Neural cell (in vitro differentiated cells): ENCODE measurements at regions not wholly inside any gene's neighbourhood (a gene's known extent, or its start where the extent isn't known, plus 50 kb on each side); places are given as distances from the start of the nearest gene placed in this dataset.

Experiments
- H2AFZ ChIP-seq: fragments of 200-600, 300-800 bp; sonication (generic), shearing (Covaris generic); 2 replicates; pipeline ENCODE4 v1.6.0; 2014; ENCODE audit warnings: low read depth, mild to moderate bottlenecking, antibody characterized with exemption, low read length, moderate library complexity
- H3F3A ChIP-seq: fragments of 200-600 bp; shearing (Covaris generic); 2 replicates; pipeline ENCODE4 v1.6.1; 2016; ENCODE audit warnings: mild to moderate bottlenecking, moderate library complexity, mixed read lengths, antibody characterized with exemption, low read length; ENCODE audit not compliant: insufficient read depth, poor library complexity, severe bottlenecking
- H3K27ac ChIP-seq: fragments of 200-600, 300-800 bp; sonication (generic), shearing (Covaris generic); 2 replicates; pipeline ENCODE4 v1.5.1; 2014; ENCODE audit warnings: mild to moderate bottlenecking, low read length, moderate library complexity
- H3K27me3 ChIP-seq: fragments of 300-800, 200-600 bp; sonication (generic), shearing (Covaris generic); 2 replicates; pipeline ENCODE4 v1.6.0; 2014; ENCODE audit warnings: mild to moderate bottlenecking, low read depth, low read length, moderate library complexity; ENCODE audit not compliant: insufficient read depth
- H3K36me3 ChIP-seq: fragments of 300-800, 200-600 bp; sonication (generic), shearing (Covaris generic); 2 replicates; pipeline ENCODE4 v1.5.1; 2014; ENCODE audit warnings: mild to moderate bottlenecking, antibody characterized with exemption, low read length, moderate library complexity; ENCODE audit not compliant: insufficient read depth
- H3K4me2 ChIP-seq: fragments of 300-800, 200-600 bp; sonication (generic), shearing (Covaris generic); 2 replicates; pipeline ENCODE4 v1.6.0; 2014; ENCODE audit warnings: mild to moderate bottlenecking, low read length
- H3K4me3 ChIP-seq: fragments of 300-800, 200-600 bp; sonication (generic), shearing (Covaris generic); 2 replicates; pipeline ENCODE4 v1.5.1; 2014; ENCODE audit warnings: mild to moderate bottlenecking, low read length, moderate library complexity
- H3K79me2 ChIP-seq: fragments of 200-600 bp; shearing (Covaris generic); replicated peaks from 2 replicates; pipeline ENCODE4 v1.6.0; 2014; ENCODE audit warnings: mild to moderate bottlenecking, low read length, moderate library complexity; ENCODE audit not compliant: insufficient read depth
- H3K9ac ChIP-seq: fragments of 300-800, 200-600 bp; sonication (generic), shearing (Covaris generic); 2 replicates; pipeline ENCODE4 v1.6.1; 2016; ENCODE audit warnings: mild to moderate bottlenecking, low read length, mixed read lengths
- H3K9me2 ChIP-seq: fragments of 200-600 bp; shearing (Covaris generic); 2 replicates; pipeline ENCODE4 v1.6.1; 2016; ENCODE audit warnings: mild to moderate bottlenecking, low read length, mixed read lengths; ENCODE audit not compliant: insufficient read depth
- H3K9me3 ChIP-seq: fragments of 200-600, 300-800 bp; sonication (generic), shearing (Covaris generic); 2 replicates; pipeline ENCODE4 v1.6.1; 2016; ENCODE audit warnings: mild to moderate bottlenecking, mixed run types, low read length, moderate library complexity, mixed read lengths
- H4K20me1 ChIP-seq: fragments of 200-600 bp; shearing (Covaris generic); 2 replicates; pipeline ENCODE4 v1.6.1; 2016; ENCODE audit warnings: mild to moderate bottlenecking, mixed run types; ENCODE audit not compliant: insufficient read depth
- CTCF ChIP-seq: fragments of 450-650 bp; IDR thresholded peaks from 2 replicates; pipeline ENCODE4 v1.5.1; 2014; ENCODE audit warnings: antibody characterized with exemption, mild to moderate bottlenecking, moderate library complexity; ENCODE audit not compliant: poor library complexity, severe bottlenecking
- EP300 ChIP-seq: fragments of 450-650 bp; conservative IDR thresholded peaks from 2 replicates; pipeline ENCODE4 v1.6.1; 2014; ENCODE audit warnings: antibody characterized with exemption, mild to moderate bottlenecking, moderate library complexity; ENCODE audit not compliant: poor library complexity, severe bottlenecking
- EZH2 ChIP-seq: fragments of 200-600, 300-800 bp; shearing (Covaris generic), sonication (generic); IDR thresholded peaks from 2 replicates; pipeline ENCODE4 v1.6.1; 2014; ENCODE audit warnings: antibody characterized with exemption, low read length, borderline replicate concordance, mild to moderate bottlenecking; ENCODE audit not compliant: insufficient read depth, poor library complexity, severe bottlenecking
- MXI1 ChIP-seq: fragments of 450-650 bp; conservative IDR thresholded peaks from 2 replicates; pipeline ENCODE4 v1.6.1; 2014; ENCODE audit warnings: antibody characterized with exemption, mild to moderate bottlenecking; ENCODE audit not compliant: poor library complexity, severe bottlenecking
- POLR2AphosphoS5 ChIP-seq: IDR thresholded peaks from 2 replicates; pipeline ENCODE4 v1.6.1; 2012
- RAD21 ChIP-seq: fragments of 450-650 bp; conservative IDR thresholded peaks from 2 replicates; pipeline ENCODE4 v1.6.1; 2014; ENCODE audit warnings: antibody characterized with exemption, mild to moderate bottlenecking, moderate library complexity
- REST ChIP-seq: IDR thresholded peaks from 2 replicates; pipeline ENCODE4 v1.6.1; 2012; ENCODE audit warnings: borderline replicate concordance
- SMC3 ChIP-seq: fragments of 450-650 bp; conservative IDR thresholded peaks from 2 replicates; pipeline ENCODE4 v1.6.1; 2014; ENCODE audit warnings: antibody characterized with exemption, mild to moderate bottlenecking, moderate library complexity; ENCODE audit not compliant: poor library complexity
- TAF1 ChIP-seq: IDR thresholded peaks from 2 replicates; pipeline ENCODE4 v1.6.1; 2012; ENCODE audit warnings: low read depth

GRCh38 chr21:16421007-16421406 is 691.2 kb downstream of the USP25 start:
- Histone ChIP-seq H3K27ac (no peak overlapping the region), H3F3A (no peaks in the 10 kb centered on the region), H3K4me3 (no peak overlapping the region), H3K9me2 (no peaks in the 10 kb centered on the region), H2AFZ (no peak overlapping the region), H3K9ac (no peak overlapping the region), H3K27me3 (no peaks in the 10 kb centered on the region), H3K4me2 (no peak overlapping the region), H3K79me2 (no peaks in the 10 kb centered on the region), H3K9me3 (no peaks in the 10 kb centered on the region), H4K20me1 (no peaks in the 10 kb centered on the region), H3K36me3 (no peaks in the 10 kb centered on the region)
- TF ChIP-seq EZH2 (no peak), EP300 (no peak), RAD21 (no peak), CTCF (no peak), REST (no peak), POLR2AphosphoS5 (no peak), SMC3 (no peak), MXI1 (no peak), TAF1 (no peak)

- no peaks in the 10 kb centered on the region for H3K27me3 ChIP-seq
- H4K20me1 ChIP-seq: no peaks in the 10 kb centered on the region
- H3K9ac ChIP-seq: no peak overlapping the region
- H3K79me2 ChIP-seq: no peaks in the 10 kb centered on the region
- H3K4me3 ChIP-seq: no peak overlapping the region
- TF ChIP-seq EP300: no peak
- no peak for TF ChIP-seq RAD21
- no peak for TF ChIP-seq TAF1
- TF ChIP-seq EZH2: no peak
- TF ChIP-seq POLR2AphosphoS5: no peak
- no peak for TF ChIP-seq MXI1
- no peak for TF ChIP-seq REST
- no peak for TF ChIP-seq CTCF
- no peak for TF ChIP-seq SMC3
- no peaks in the 10 kb centered on the region for H3F3A ChIP-seq
- H3K36me3 ChIP-seq: no peaks in the 10 kb centered on the region
- H2AFZ ChIP-seq: no peak overlapping the region
- no peak overlapping the region for H3K4me2 ChIP-seq
- H3K9me2 ChIP-seq: no peaks in the 10 kb centered on the region
- H3K27ac ChIP-seq: no peak overlapping the region
- no peaks in the 10 kb centered on the region for H3K9me3 ChIP-seq
Observed at GRCh38 chr21:16421965-16422364, 692.2 kb downstream of the USP25 start.
